AG20443 (cell line): ENCODE measurements at regions not wholly inside any gene's neighbourhood (a gene's known extent, or its start where the extent isn't known, plus 50 kb on each side); places are given as distances from the start of the nearest gene placed in this dataset.
"Not testable (repeated sequence)": the region's sequence is repeated elsewhere in the genome, so short reads cannot be mapped to it uniquely, and the experiment has no call there.

Source experiments
- DNase-seq: peaks from one replicate; pipeline ENCODE4 v3.0.0; 2012; ENCODE audit warnings: low spot score, mixed read lengths

GRCh38 chr2:39581866-39582265, 83.9 kb upstream of the TMEM178A start:
- no peak for DNase-seq

- no peak for DNase-seq
These were observed 82.5 kb upstream of the TMEM178A start for GRCh38 chr2:39583213-39583612.

DNA sequence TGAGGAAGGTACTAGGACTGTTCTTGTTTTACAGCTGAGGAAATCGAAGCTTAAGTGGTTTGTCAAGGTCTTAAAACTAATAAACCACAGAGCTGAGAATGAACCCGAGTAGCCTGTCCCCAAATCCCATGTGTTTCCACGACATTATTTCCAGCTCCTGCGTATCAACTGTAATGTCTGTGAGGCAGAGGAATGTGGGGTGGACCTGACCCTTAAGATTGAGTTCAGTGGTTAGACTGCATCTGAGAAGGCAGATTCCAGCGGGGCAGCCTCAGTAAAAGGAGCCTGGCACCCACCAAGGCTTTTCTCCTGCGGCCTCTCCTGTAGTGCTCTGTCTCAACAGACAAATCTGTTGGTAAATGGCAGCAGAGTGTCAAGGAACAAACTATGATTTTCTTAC, 81.9 kb upstream of the TMEM178A start:
- no peak for DNase-seq

DNA sequence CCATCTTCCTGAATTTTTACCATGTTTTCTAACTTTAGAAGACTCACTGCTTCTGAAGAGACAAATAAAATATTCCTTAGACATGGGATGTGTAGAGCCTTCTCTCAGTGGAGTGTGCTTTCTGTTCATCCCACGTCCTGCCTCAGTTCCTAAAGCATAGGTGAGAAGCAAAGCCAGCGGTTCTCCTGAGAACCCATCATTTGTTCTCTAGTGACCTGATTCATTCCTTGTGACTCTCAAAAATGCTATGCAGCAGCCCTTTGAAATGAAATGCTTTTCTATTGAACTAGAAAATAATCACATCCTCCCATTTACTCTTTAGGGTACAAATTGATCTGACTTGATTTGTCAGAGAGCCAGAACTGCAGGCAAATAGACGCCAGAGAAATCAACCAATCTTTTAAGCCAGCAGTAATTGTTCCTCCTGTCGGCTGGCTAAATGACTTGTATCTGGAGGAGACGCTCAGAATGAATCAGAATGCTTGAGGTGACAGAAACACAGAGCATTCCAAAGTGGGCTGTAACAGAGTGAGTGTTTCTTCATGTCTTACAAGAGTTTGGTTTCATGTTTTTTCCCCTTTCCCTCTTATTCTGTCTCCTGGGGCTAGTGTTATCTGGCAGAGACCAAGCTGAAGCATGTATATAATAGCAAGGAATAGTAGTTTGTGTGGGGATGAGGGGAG, 81.3 kb upstream of the TMEM178A start:
- peak; percentile 54 for DNase-seq

- not testable (repeated sequence) for DNase-seq
These were observed 80.2 kb upstream of the TMEM178A start for GRCh38 chr2:39585531-39585930.

GRCh38 chr2:39587168-39587567, 78.5 kb upstream of the TMEM178A start:
- no peak for DNase-seq

GRCh38 chr2:39587641-39588040, 78.1 kb upstream of the TMEM178A start:
- DNase-seq: no peak

DNA sequence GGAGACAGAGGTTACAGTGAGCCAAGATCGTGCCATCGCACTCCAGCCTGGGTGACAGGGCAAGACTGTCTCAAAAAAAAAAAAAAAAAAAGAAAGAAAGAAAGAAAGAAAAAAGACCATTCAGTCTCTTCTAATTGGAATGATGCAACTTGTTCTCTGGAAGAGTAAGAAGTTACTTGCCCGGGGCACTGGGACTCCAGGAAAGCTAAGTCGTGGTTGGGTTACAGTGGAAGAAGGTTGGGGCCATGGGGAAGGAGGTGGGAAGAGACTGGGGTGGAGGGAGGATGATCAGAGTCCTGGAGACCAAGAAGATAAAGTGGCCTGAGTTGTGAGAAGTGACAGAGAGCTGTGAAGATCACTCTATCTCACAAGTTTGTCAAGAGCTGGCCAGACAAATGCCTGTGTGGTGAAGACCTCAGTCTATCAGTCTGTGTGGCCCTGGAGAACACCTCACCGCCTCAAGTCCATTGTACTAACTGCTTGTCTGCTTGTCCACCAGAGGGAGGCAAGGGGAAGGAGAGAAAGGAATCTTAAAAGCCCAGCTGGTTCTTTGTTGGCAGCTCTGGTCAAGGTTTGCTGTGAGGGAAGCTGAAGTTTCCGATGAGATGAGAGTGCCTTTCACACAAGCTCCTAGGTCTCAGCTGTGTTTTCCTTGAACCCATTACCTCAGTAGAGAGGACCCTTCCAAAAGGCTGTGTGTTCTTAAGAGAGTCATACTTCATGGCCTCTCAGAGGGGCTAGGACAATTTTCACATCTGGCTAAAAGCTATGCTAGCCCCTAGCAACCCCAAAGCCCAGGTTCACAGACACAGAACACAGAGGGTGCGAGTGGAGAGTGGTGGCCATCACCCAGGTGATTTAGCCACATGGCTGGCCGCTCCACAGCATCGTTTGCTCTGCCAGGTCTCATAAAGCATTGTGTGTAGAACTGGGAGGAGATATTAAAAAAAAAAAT, 72.0 kb upstream of the TMEM178A start:
- DNase-seq: peak; percentile 82

- no peak for DNase-seq
These were observed 70.6 kb upstream of the TMEM178A start for GRCh38 chr2:39595116-39595515.

DNA sequence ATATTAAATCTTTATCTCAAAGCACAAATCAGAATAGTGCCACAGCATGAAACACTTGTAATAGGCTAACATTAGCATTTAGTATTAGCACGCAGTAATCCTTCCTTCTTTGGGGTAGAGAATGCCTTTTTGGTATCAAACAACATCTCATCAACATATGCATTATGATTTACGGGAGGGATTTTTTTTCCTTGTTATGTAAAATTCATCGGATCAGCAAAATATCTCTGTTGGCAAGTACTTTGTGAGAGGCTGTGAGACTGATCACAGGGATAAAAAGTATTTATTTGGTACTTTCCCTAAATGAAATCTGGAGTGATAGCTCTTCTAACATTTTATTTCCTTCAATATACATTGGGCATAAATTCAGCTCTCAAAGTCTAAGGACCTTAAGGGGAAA, 68.4 kb upstream of the TMEM178A start:
- no peak for DNase-seq

DNA sequence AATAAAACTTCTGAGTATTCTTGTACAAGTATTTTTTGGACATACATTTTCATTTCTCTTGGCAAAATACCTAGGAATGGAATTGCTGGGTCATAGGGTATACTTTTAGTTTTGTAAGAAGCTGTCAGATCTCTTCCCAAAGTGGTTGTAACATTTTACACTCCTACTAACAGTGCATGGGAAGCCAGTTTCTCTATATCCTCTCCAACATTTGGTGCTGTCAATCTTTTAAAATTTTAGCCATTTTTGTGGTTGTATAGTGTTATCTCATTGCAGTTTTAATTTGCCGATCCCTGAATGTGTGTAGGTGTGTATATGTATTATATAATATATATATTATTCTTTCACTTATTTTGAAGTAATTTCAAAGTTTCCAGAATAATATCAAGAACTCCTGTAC, 63.1 kb upstream of the TMEM178A start:
- no peak for DNase-seq

- peak; percentile 30 for DNase-seq
These were observed 62.3 kb upstream of the TMEM178A start for GRCh38 chr2:39603436-39603835.

GRCh38 chr2:39604866-39605265, 60.9 kb upstream of the TMEM178A start:
- no peak for DNase-seq

- DNase-seq: no peak
These were observed 59.1 kb upstream of the TMEM178A start for GRCh38 chr2:39606585-39606984.

GRCh38 chr2:39607538-39608262, 58.0 kb upstream of the TMEM178A start:
- no peak for DNase-seq

DNA sequence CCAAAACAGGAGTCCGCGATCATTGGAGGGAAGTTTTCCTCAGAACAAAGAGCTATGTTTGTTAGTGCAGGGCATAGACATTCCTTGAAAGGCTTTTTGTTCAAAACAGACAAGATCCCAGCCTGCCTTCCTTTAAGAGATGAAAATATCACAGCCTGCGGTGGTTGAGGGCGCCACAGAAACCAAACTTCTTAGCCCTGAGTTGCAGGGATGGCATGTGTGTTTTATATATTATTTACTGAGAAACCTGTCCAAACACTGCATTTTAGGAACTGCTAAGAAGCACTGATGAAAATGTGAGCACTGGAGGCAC, 57.5 kb upstream of the TMEM178A start:
- no peak for DNase-seq

GRCh38 chr2:39608686-39609441, 56.9 kb upstream of the TMEM178A start:
- DNase-seq: no peak

DNA sequence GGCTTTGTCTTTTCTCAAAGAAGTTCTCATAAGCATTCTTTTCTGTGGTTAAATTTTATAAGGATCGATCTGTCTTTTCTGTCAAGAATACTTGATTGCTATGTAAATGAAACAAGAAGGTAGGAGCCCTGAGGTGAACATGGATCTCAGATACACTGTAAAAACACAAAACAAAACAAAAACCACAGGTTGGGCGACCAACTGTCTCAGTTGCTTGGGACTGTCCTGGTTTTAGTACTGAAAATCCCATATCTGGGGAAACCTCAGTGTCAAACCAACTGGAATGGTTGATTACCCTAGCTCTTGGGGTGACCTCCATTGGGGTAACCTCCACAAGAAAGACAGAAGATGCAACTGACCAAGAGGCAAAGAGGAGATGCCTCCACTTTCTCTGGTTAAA, 55.8 kb upstream of the TMEM178A start:
- no peak for DNase-seq

GRCh38 chr2:39615675-39616074, 50.0 kb upstream of the TMEM178A start:
- DNase-seq: no peak
